ENCODE measurements at regions not wholly inside any gene's neighbourhood (a gene's known extent, or its start where the extent isn't known, plus 50 kb on each side); places are given as distances from the start of the nearest gene placed in this dataset.

- no peak for DNase-seq
- no peak overlapping the region for H2AK9ac ChIP-seq (replicated peaks; ENCODE audit: low read depth, low read length, poor library complexity)
- no peak overlapping the region for H3K27ac ChIP-seq (ENCODE audit: insufficient read depth, low read length)
- BruUV-seq (replicated peaks) = no TSS peak
- no peak overlapping the region for H3K4me2 ChIP-seq (ENCODE audit: low read depth, low read length)
- CTCF ChIA-PET = no interaction called here
- no peak overlapping the region for H4K91ac ChIP-seq (ENCODE audit: insufficient read depth, low read depth, low read length)
- in situ Hi-C loops (cut with MboI; ENCODE audit: low sequenced_read_pairs) (no loop called here), dilution Hi-C loops (cut with HindIII; ENCODE audit: low sequenced_read_pairs, unreplicated experiment) (no loop called here), intact Hi-C loops (cut with micrococcal nuclease) (no loop called here)
- H3K18ac ChIP-seq (ENCODE audit: low read depth, low read length) = no peak overlapping the region
- POLR2A ChIA-PET (ENCODE audit: unreplicated experiment) = no interaction called here
- no peaks in the 10 kb centered on the region for H3K4me1 ChIP-seq (ENCODE audit: control insufficient read depth, insufficient read depth, low read length)
- H2BK20ac ChIP-seq (ENCODE audit: low read depth, low read length) = no peak overlapping the region
- no peak overlapping the region for H2BK120ac ChIP-seq (ENCODE audit: low read depth, low read length)
- H3K9me3 ChIP-seq (ENCODE audit: control insufficient read depth, insufficient read depth, low read length) = no peaks in the 10 kb centered on the region
- H3K56ac ChIP-seq (ENCODE audit: extremely low read depth, insufficient read depth, low read length) = no peak overlapping the region
- H3K79me1 ChIP-seq (ENCODE audit: low read depth in 1 of 2, low read length in 2 of 2) = no peaks in the 10 kb centered on the region
- H2AFZ ChIP-seq (replicated peaks; ENCODE audit: low read length, poor library complexity) = no peak overlapping the region
- no peak overlapping the region for H4K8ac ChIP-seq (ENCODE audit: low read depth in 2 of 2, low read length in 2 of 2)
- WGBS, 2 experiments (ENCODE audit: extremely low coverage in 2 of 2, insufficient read length in 1 of 2) = no CpG with 5 or more reads among the region's 1 CpG
- TF ChIP-seq RCOR1 (IDR thresholded peaks at IDR 0.05; ENCODE audit: insufficient replicate concordance, low read length) = no peak
- no peak for TF ChIP-seq CTCF (conservative IDR thresholded peaks at IDR 0.05; ENCODE audit: low read depth, low read length)
- no peak for TF ChIP-seq USF2 (IDR thresholded peaks at IDR 0.05; ENCODE audit: low read depth, low read length)
- TF ChIP-seq SMC3 (IDR thresholded peaks at IDR 0.05; ENCODE audit: low read depth, low read length) = no peak
- no peak for TF ChIP-seq MAFK (IDR thresholded peaks at IDR 0.05; ENCODE audit: low read depth, low read length)
- TF ChIP-seq MXI1 (IDR thresholded peaks at IDR 0.05; ENCODE audit: borderline replicate concordance, low read depth, low read length) = no peak
- TF ChIP-seq MAZ (IDR thresholded peaks at IDR 0.05; ENCODE audit: borderline replicate concordance, low read depth, low read length) = no peak
- TF ChIP-seq POLR2A (IDR thresholded peaks at IDR 0.05; ENCODE audit: low read depth, low read length) = no peak
- no peak for TF ChIP-seq CHD1 (IDR thresholded peaks at IDR 0.05; ENCODE audit: low read depth, low read length)
- no peak for TF ChIP-seq ELK1 (IDR thresholded peaks at IDR 0.05; ENCODE audit: borderline replicate concordance, low read depth, low read length)
- no peak for TF ChIP-seq CEBPB (IDR thresholded peaks at IDR 0.05; ENCODE audit: low read depth, low read length)
- no peak for TF ChIP-seq RFX5 (IDR thresholded peaks at IDR 0.05; ENCODE audit: low read depth, low read length)
- no peak for TF ChIP-seq NFE2L2 (IDR thresholded peaks at IDR 0.05; ENCODE audit: low read depth, low read length)
- TF ChIP-seq BHLHE40 (IDR thresholded peaks at IDR 0.05; ENCODE audit: low read depth, low read length) = no peak
- TF ChIP-seq FOS (IDR thresholded peaks at IDR 0.05; ENCODE audit: low read depth, low read length) = no peak
- H4K5ac ChIP-seq (ENCODE audit: low read depth, low read length) = no peak overlapping the region
- no peaks in the 10 kb centered on the region for H3K9me1 ChIP-seq (ENCODE audit: insufficient read depth, low read length)
- no peaks in the 10 kb centered on the region for H4K20me1 ChIP-seq (ENCODE audit: insufficient read depth, low read length)
- H3K4me3 ChIP-seq (ENCODE audit: insufficient read depth, low read depth, low read length) = no peak overlapping the region
- H3K27me3 ChIP-seq (ENCODE audit: control insufficient read depth, insufficient read depth, low read length) = no peaks in the 10 kb centered on the region
- no peaks in the 10 kb centered on the region for H3K36me3 ChIP-seq (ENCODE audit: control insufficient read depth, insufficient read depth, low read length)
- no peak overlapping the region for H3K9ac ChIP-seq (ENCODE audit: low read depth, low read length)
- H2BK15ac ChIP-seq (ENCODE audit: low read depth, low read length) = no peak overlapping the region
- no peak overlapping the region for H2AK5ac ChIP-seq (ENCODE audit: low read depth, low read length)
- no peak overlapping the region; the same call in 1 of the 2 replicates for H3K23ac ChIP-seq (ENCODE audit: low read depth, low read length)
- no peak overlapping the region for H3K4ac ChIP-seq (ENCODE audit: low read depth, low read length)
- ATAC-seq (ENCODE audit: low read depth) = no peak
- H3K14ac ChIP-seq (replicated peaks; ENCODE audit: low read depth, low read length) = no peak overlapping the region
- no peak overlapping the region for H2BK5ac ChIP-seq (ENCODE audit: low read depth, low read length, poor library complexity, severe bottlenecking)
These were observed 65.4 kb upstream of the ESRRG start for GRCh38 chr1:216788671-216789070.

Measured in IMR-90 (cell line).